Gastroesophageal sphincter (tissue), 3 donors: ENCODE measurements at regions not wholly inside any gene's neighbourhood (a gene's known extent, or its start where the extent isn't known, plus 50 kb on each side); places are given as distances from the start of the nearest gene placed in this dataset.

Source experiments
- CTCF ChIP-seq, 4 experiments: fragments of 200-600 bp in 2 of 4; fragments of 450-650 bp in 2 of 4; sonication (generic) in 1 of 4; IDR thresholded peaks; one replicate each; pipeline ENCODE4 v1.5.1; 2017 to 2019; ENCODE audit warnings: antibody characterized with exemption in 4 of 4, mild to moderate bottlenecking in 2 of 4, moderate library complexity in 2 of 4
- POLR2AphosphoS5 ChIP-seq: sonication (generic); formaldehyde crosslinking; IDR thresholded peaks from one replicate; pipeline ENCODE4 v1.6.1; 2017; ENCODE audit warnings: antibody characterized with exemption

- TF ChIP-seq CTCF (IDR thresholded peaks at IDR 0.05) (no peak), POLR2AphosphoS5 (no peak)
Measured at GRCh38 chr6:50147371-50147770, 97.6 kb upstream of the DEFB112 start.
